GM12892 (cell line): ENCODE measurements at regions not wholly inside any gene's neighbourhood (a gene's known extent, or its start where the extent isn't known, plus 50 kb on each side); places are given as distances from the start of the nearest gene placed in this dataset.

Source experiments
- POLR2A ChIP-seq: IDR thresholded peaks from 2 replicates; pipeline ENCODE4 v1.6.1; 2011; ENCODE audit warnings: low read depth, low read length, control low read depth
- TAF1 ChIP-seq: IDR thresholded peaks from 2 replicates; pipeline ENCODE4 v1.6.1; 2011; ENCODE audit warnings: low read depth, mild to moderate bottlenecking, control low read depth, low read length, borderline replicate concordance

DNA sequence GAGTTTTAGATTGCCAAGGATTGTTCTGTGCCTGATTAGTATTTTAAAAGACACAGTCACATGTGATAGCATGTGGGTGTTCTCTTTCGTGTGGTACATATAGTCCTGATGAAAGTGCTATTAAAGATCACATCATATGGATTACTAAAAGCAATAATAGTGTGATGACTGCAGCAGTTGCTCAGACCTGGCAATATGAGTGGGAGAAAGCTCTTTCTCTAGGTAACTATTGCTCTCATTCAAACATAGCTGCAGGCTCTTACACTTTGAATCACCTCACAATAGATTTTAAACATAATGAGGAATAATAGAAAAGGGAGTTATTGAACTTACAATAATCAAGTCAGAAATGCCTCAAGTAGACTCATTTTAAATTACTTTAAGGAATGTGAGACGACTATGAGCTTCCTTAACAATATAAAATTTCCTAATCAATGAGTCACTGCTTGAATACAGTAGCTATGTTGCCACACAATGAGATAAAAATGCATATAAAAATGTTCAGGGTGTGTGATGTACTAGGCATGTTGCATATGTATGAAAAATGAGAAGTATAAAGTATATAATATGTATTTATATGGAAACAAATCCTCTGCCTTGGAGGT is 452.1 kb downstream of the TMX3 start:
- TF ChIP-seq POLR2A (no peak), TAF1 (no peak)
